ENCODE measurements at regions not wholly inside any gene's neighbourhood (a gene's known extent, or its start where the extent isn't known, plus 50 kb on each side); places are given as distances from the start of the nearest gene placed in this dataset.

DNA sequence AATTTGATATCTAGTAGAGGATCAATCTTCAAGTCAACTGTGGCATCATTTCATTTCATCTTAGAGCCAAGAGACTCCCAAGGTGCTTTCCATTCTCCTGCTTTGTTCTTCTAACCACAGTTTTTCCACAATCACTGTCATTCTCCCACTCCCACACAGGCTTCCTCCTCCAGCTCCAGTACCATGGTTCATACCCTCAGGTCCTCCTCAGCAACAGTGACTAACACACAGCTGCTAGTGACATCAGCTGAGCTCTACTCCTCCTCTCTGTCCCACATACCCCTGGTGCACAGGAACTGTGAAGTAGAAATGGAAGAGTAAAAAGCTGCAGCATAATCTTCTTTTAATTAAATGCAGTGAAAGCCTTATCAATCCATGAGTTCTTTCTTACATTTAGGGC, 200.2 kb upstream of the DPH6 start:
- TF ChIP-seq, protein P1, sequence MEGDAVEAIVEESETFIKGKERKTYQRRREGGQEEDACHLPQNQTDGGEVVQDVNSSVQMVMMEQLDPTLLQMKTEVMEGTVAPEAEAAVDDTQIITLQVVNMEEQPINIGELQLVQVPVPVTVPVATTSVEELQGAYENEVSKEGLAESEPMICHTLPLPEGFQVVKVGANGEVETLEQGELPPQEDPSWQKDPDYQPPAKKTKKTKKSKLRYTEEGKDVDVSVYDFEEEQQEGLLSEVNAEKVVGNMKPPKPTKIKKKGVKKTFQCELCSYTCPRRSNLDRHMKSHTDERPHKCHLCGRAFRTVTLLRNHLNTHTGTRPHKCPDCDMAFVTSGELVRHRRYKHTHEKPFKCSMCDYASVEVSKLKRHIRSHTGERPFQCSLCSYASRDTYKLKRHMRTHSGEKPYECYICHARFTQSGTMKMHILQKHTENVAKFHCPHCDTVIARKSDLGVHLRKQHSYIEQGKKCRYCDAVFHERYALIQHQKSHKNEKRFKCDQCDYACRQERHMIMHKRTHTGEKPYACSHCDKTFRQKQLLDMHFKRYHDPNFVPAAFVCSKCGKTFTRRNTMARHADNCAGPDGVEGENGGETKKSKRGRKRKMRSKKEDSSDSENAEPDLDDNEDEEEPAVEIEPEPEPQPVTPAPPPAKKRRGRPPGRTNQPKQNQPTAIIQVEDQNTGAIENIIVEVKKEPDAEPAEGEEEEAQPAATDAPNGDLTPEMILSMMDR (conservative IDR thresholded peaks at IDR 0.05), result no peak
- TF ChIP-seq EZH2 (IDR thresholded peaks at IDR 0.05; ENCODE audit: low read depth), result no peak

Data from PC-9 (cell line).